ENCODE measurements at regions not wholly inside any gene's neighbourhood (a gene's known extent, or its start where the extent isn't known, plus 50 kb on each side); places are given as distances from the start of the nearest gene placed in this dataset.

DNA sequence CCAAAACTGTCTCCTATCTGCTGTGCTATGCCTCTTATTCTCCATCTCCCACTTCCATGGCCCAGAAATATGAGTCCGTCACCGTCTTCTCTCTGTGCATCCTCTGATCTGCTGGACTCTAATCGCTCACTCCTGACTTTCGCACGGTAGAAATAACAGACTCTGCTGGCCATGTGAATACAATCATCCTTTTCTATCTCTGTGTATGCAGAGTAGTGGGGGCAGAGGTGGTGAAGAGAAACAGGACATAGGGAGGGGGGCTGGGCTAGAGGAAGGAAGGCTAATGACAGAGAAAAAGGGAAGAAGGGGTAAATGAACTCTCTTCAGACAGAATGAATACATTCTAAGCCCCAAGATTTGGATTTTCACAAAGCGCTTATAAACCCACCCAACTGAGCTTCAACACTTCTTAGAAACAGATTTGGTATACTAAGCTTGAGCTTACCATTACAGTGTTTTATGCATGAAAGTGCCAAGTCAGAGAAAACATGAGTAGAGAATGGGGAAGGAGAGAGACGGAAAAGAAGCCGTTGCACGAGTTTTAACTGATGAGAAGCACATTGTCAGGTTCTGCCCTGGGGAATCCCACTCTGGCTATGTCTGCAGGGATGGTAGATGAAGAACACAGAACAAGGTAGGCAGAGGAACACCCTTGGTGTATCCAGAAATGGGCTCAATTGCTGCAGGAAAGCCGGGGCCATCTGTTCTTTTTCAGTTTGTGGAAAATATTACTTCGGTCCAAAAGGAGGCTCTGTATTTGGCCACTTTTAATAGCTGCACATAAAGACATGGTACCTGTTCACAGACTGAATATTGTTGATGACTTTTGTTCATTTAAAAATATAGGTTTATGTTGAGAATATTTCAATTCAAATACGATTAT, 324.7 kb downstream of the ETS1 start:
- H3K9me3 ChIP-seq (ENCODE audit: low read length): peaks cover 1% of the 10 kb centered on the region
- no peak for TF ChIP-seq SMC3 (conservative IDR thresholded peaks at IDR 0.05; ENCODE audit: poor library complexity)
- TF ChIP-seq TAF1 (IDR thresholded peaks at IDR 0.05; ENCODE audit: low read depth): no peak
- no peak overlapping the region for H3K9ac ChIP-seq (ENCODE audit: low read length)
- H3K4me2 ChIP-seq (ENCODE audit: low read length): no peak overlapping the region
- no peak overlapping the region for H2AFZ ChIP-seq (ENCODE audit: low read depth, low read length)
- no peaks in the 10 kb centered on the region for H4K20me1 ChIP-seq (ENCODE audit: insufficient read depth)
- H3K27ac ChIP-seq (ENCODE audit: low read length): no peak overlapping the region
- peaks cover 2% of the 10 kb centered on the region for H3K9me2 ChIP-seq (ENCODE audit: insufficient read depth, low read length)
- H3K79me2 ChIP-seq (replicated peaks; ENCODE audit: insufficient read depth, low read length): no peaks in the 10 kb centered on the region
- no peaks in the 10 kb centered on the region for H3K27me3 ChIP-seq (ENCODE audit: insufficient read depth, low read depth, low read length)
- no peaks in the 10 kb centered on the region for H3K36me3 ChIP-seq (ENCODE audit: insufficient read depth, low read length)
- H3F3A ChIP-seq (ENCODE audit: insufficient read depth, low read length, poor library complexity, severe bottlenecking): no peaks in the 10 kb centered on the region
- no peak overlapping the region for H3K4me3 ChIP-seq (ENCODE audit: low read length)

DNA sequence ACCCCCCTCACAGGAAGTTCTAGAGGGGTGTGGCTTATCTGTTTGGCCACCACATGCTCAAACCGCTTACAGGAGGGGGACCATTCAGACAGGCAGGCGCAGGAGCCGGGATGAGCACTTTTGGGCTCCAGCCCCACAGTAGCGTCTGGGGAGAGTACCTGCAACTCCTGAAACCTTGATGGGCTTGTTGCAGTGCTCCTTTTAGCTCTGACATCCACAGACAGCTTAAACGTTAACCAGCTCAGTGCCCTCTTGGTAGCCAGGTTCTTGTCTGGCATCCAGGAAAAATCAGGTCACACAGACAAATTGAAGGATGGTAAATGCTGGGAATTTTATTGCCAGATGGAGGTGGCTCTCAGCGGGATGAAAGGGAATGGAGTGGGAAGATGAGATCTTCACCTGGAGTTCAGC, 326.3 kb downstream of the ETS1 start:
- Histone ChIP-seq H2AFZ (ENCODE audit: low read depth, low read length) (no peak overlapping the region), H4K20me1 (ENCODE audit: insufficient read depth) (no peaks in the 10 kb centered on the region), H3K27me3 (ENCODE audit: insufficient read depth, low read depth, low read length) (no peaks in the 10 kb centered on the region), H3K27ac (ENCODE audit: low read length) (no peak overlapping the region), H3K9me3 (ENCODE audit: low read length) (peaks cover 2% of the 10 kb centered on the region), H3K79me2 (replicated peaks; ENCODE audit: insufficient read depth, low read length) (no peaks in the 10 kb centered on the region), H3K9me2 (ENCODE audit: insufficient read depth, low read length) (peaks cover 2% of the 10 kb centered on the region), H3K4me3 (ENCODE audit: low read length) (no peak overlapping the region), H3K9ac (ENCODE audit: low read length) (no peak overlapping the region), H3K4me2 (ENCODE audit: low read length) (no peak overlapping the region), H3K36me3 (ENCODE audit: insufficient read depth, low read length) (no peaks in the 10 kb centered on the region), H3F3A (ENCODE audit: insufficient read depth, low read length, poor library complexity, severe bottlenecking) (no peaks in the 10 kb centered on the region)
- no peak for TF ChIP-seq EP300 (conservative IDR thresholded peaks at IDR 0.05; ENCODE audit: poor library complexity, severe bottlenecking)
- no peak for TF ChIP-seq MXI1 (conservative IDR thresholded peaks at IDR 0.05; ENCODE audit: poor library complexity, severe bottlenecking)
- TF ChIP-seq EZH2 (IDR thresholded peaks at IDR 0.05; ENCODE audit: borderline replicate concordance, insufficient read depth, low read length, poor library complexity, severe bottlenecking): no peak
- TF ChIP-seq TAF1 (IDR thresholded peaks at IDR 0.05; ENCODE audit: low read depth): no peak
- no peak for TF ChIP-seq RAD21 (conservative IDR thresholded peaks at IDR 0.05)
- TF ChIP-seq, protein P1, sequence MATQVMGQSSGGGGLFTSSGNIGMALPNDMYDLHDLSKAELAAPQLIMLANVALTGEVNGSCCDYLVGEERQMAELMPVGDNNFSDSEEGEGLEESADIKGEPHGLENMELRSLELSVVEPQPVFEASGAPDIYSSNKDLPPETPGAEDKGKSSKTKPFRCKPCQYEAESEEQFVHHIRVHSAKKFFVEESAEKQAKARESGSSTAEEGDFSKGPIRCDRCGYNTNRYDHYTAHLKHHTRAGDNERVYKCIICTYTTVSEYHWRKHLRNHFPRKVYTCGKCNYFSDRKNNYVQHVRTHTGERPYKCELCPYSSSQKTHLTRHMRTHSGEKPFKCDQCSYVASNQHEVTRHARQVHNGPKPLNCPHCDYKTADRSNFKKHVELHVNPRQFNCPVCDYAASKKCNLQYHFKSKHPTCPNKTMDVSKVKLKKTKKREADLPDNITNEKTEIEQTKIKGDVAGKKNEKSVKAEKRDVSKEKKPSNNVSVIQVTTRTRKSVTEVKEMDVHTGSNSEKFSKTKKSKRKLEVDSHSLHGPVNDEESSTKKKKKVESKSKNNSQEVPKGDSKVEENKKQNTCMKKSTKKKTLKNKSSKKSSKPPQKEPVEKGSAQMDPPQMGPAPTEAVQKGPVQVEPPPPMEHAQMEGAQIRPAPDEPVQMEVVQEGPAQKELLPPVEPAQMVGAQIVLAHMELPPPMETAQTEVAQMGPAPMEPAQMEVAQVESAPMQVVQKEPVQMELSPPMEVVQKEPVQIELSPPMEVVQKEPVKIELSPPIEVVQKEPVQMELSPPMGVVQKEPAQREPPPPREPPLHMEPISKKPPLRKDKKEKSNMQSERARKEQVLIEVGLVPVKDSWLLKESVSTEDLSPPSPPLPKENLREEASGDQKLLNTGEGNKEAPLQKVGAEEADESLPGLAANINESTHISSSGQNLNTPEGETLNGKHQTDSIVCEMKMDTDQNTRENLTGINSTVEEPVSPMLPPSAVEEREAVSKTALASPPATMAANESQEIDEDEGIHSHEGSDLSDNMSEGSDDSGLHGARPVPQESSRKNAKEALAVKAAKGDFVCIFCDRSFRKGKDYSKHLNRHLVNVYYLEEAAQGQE (IDR thresholded peaks at IDR 0.05; ENCODE audit: borderline replicate concordance): no peak
- TF ChIP-seq POLR2AphosphoS5 (IDR thresholded peaks at IDR 0.05): no peak
- no peak for TF ChIP-seq SMC3 (conservative IDR thresholded peaks at IDR 0.05; ENCODE audit: poor library complexity)

DNA sequence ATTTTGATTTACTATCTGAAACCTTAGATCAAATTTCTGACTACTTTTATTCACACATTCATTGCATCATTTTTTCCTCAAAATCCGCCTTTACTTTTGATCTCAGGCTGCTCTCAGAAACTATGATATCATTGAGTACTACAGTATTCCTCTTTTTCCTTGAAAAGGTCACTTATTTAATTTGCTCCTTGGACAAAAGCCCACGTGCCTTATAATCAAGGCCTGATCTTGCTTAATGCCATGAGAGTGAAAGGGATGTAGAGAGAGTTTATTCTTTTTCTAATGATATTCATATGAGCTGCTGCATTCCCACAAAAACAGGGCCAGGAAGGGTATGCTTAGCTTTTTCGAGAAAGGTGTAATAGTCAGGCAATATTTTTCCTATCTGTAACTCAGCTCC, 327.0 kb downstream of the ETS1 start:
- Histone ChIP-seq H3K79me2 (replicated peaks; ENCODE audit: insufficient read depth, low read length) (no peaks in the 10 kb centered on the region), H3K27me3 (ENCODE audit: insufficient read depth, low read depth, low read length) (no peaks in the 10 kb centered on the region), H3K4me2 (ENCODE audit: low read length) (no peak overlapping the region), H3K9me2 (ENCODE audit: insufficient read depth, low read length) (no peaks in the 10 kb centered on the region), H3K9ac (ENCODE audit: low read length) (no peak overlapping the region), H3K36me3 (ENCODE audit: insufficient read depth, low read length) (no peaks in the 10 kb centered on the region), H2AFZ (ENCODE audit: low read depth, low read length) (no peak overlapping the region), H3K9me3 (ENCODE audit: low read length) (peaks cover 2% of the 10 kb centered on the region), H3F3A (ENCODE audit: insufficient read depth, low read length, poor library complexity, severe bottlenecking) (no peaks in the 10 kb centered on the region), H3K27ac (ENCODE audit: low read length) (no peak overlapping the region), H3K4me3 (ENCODE audit: low read length) (no peak overlapping the region), H4K20me1 (ENCODE audit: insufficient read depth) (no peaks in the 10 kb centered on the region)
- TF ChIP-seq SMC3 (conservative IDR thresholded peaks at IDR 0.05; ENCODE audit: poor library complexity) (no peak), EP300 (conservative IDR thresholded peaks at IDR 0.05; ENCODE audit: poor library complexity, severe bottlenecking) (no peak), POLR2AphosphoS5 (IDR thresholded peaks at IDR 0.05) (no peak), TAF1 (IDR thresholded peaks at IDR 0.05; ENCODE audit: low read depth) (no peak), EZH2 (IDR thresholded peaks at IDR 0.05; ENCODE audit: borderline replicate concordance, insufficient read depth, low read length, poor library complexity, severe bottlenecking) (no peak), MXI1 (conservative IDR thresholded peaks at IDR 0.05; ENCODE audit: poor library complexity, severe bottlenecking) (no peak), RAD21 (conservative IDR thresholded peaks at IDR 0.05) (no peak)
- TF ChIP-seq, protein P2, sequence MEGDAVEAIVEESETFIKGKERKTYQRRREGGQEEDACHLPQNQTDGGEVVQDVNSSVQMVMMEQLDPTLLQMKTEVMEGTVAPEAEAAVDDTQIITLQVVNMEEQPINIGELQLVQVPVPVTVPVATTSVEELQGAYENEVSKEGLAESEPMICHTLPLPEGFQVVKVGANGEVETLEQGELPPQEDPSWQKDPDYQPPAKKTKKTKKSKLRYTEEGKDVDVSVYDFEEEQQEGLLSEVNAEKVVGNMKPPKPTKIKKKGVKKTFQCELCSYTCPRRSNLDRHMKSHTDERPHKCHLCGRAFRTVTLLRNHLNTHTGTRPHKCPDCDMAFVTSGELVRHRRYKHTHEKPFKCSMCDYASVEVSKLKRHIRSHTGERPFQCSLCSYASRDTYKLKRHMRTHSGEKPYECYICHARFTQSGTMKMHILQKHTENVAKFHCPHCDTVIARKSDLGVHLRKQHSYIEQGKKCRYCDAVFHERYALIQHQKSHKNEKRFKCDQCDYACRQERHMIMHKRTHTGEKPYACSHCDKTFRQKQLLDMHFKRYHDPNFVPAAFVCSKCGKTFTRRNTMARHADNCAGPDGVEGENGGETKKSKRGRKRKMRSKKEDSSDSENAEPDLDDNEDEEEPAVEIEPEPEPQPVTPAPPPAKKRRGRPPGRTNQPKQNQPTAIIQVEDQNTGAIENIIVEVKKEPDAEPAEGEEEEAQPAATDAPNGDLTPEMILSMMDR (IDR thresholded peaks at IDR 0.05; ENCODE audit: poor library complexity, severe bottlenecking): no peak
- TF ChIP-seq, protein P1 (IDR thresholded peaks at IDR 0.05; ENCODE audit: borderline replicate concordance): no peak
